A549 (cell line): ENCODE measurements at regions not wholly inside any gene's neighbourhood (a gene's known extent, or its start where the extent isn't known, plus 50 kb on each side); places are given as distances from the start of the nearest gene placed in this dataset.

Experiments used
- ATAC-seq, 2 experiments: fragments of 200-7000 bp in 1 of 2; fragments of >200 bp in 1 of 2; cut with Nextera tagmentation in 1 of 2; cut with Tn5 transposase in 1 of 2; 3 replicates each; pipeline versions ENCODE4 v1.8.0 to v1.9.1; 2018 to 2020; ENCODE audit warnings: mild to moderate bottlenecking in 1 of 2, moderate library complexity in 1 of 2
- CTCF ChIA-PET: fragments of 300-600 bp; sonication (Branson Sonifier 250); formaldehyde crosslinking; extraction: SDS; loops from one replicate; lab custom pipeline; 2021; ENCODE audit warnings: antibody characterized with exemption, inconsistent platforms; lab: Yijun Ruan, JAX
- POLR2A ChIA-PET: fragments of 350-600 bp; formaldehyde crosslinking; extraction: SDS; loops from one replicate; lab custom pipeline; 2021; ENCODE audit warnings: antibody characterized with exemption, inconsistent platforms; lab: Yijun Ruan, JAX
- DNase-seq, 2 experiments: peaks; one replicate each; pipeline versions ENCODE4 v3.0.0 to v3.0.0-alpha.2; 2011 to 2016; ENCODE audit warnings: low read depth in 1 of 2, low spot score in 1 of 2
- FAIRE-seq: peaks from 2 replicates; lab custom pipeline; 2011; peaks lifted over from hg19 to GRCh38; lab: Jason Lieb, UNC
- H3K27ac ChIP-seq, 2 experiments: fragments of >200 bp; sonication (Bioruptor Twin); formaldehyde crosslinking; 3 replicates each; pipeline ENCODE4 v1.5.1; 2016 to 2017
- H3K4me1 ChIP-seq: fragments of >200 bp; sonication (Bioruptor Twin); formaldehyde crosslinking; 3 replicates; pipeline ENCODE4 v1.6.1; 2016
- H3K4me2 ChIP-seq: fragments of >200 bp; sonication (Bioruptor Twin); formaldehyde crosslinking; 3 replicates; pipeline ENCODE4 v1.6.1; 2016
- H3K4me3 ChIP-seq: fragments of >200 bp; sonication (Bioruptor Twin); formaldehyde crosslinking; 3 replicates; pipeline ENCODE4 v1.5.1; 2016
- H3K9me3 ChIP-seq: fragments of >200 bp; sonication (Bioruptor Twin); formaldehyde crosslinking; 3 replicates; pipeline ENCODE4 v1.6.1; 2016
- CBX2 ChIP-seq: fragments of 200-600 bp; sonication (generic); IDR thresholded peaks from 2 replicates; pipeline ENCODE4 v1.6.1; 2016; ENCODE audit warnings: low read depth, mild to moderate bottlenecking, borderline replicate concordance
- CBX8 ChIP-seq: fragments of 200-600 bp; sonication (generic); IDR thresholded peaks from 2 replicates; pipeline ENCODE4 v1.6.1; 2016
- CEBPB ChIP-seq, 2 experiments: fragments of >200 bp in 1 of 2; sonication (Bioruptor Twin) in 1 of 2; formaldehyde crosslinking in 1 of 2; IDR thresholded peaks; 2 replicates each; pipeline ENCODE4 v1.6.1; 2012 to 2016
- CHD2 ChIP-seq: fragments of 150-350 bp; IDR thresholded peaks from 2 replicates; pipeline ENCODE4 v1.6.1; 2014; ENCODE audit warnings: low read length; ENCODE audit not compliant: partially characterized antibody
- EHMT2 ChIP-seq: fragments of 200-600 bp; sonication (generic); IDR thresholded peaks from 2 replicates; pipeline ENCODE4 v1.6.1; 2016; ENCODE audit warnings: antibody characterized with exemption, low read depth, mild to moderate bottlenecking, moderate library complexity
- ESRRA ChIP-seq: fragments of 150-350 bp; IDR thresholded peaks from 2 replicates; pipeline ENCODE4 v1.6.1; 2014; ENCODE audit warnings: mild to moderate bottlenecking, low read length, borderline replicate concordance
- FOSB ChIP-seq: fragments of 250-450 bp; sonication (Bioruptor Pico); IDR thresholded peaks from 2 replicates; pipeline ENCODE4 v1.5.0; 2020; ENCODE audit warnings: mild to moderate bottlenecking, moderate library complexity
- HDAC2 ChIP-seq: fragments of 200-600 bp; sonication (generic); IDR thresholded peaks from 2 replicates; pipeline ENCODE4 v1.6.1; 2016
- HEYL ChIP-seq: fragments of 250-450 bp; sonication (Bioruptor Pico); IDR thresholded peaks from 2 replicates; pipeline ENCODE4 v1.8.0; 2021; ENCODE audit warnings: mild to moderate bottlenecking, moderate library complexity
- HOXA7 ChIP-seq: fragments of 250-450 bp; sonication (Bioruptor Pico); IDR thresholded peaks from 2 replicates; pipeline ENCODE4 v1.5.0; 2020; ENCODE audit warnings: mild to moderate bottlenecking, moderate library complexity
- HOXB5 ChIP-seq: fragments of 250-450 bp; sonication (Bioruptor Pico); IDR thresholded peaks from 2 replicates; pipeline ENCODE4 v1.5.0; 2020; ENCODE audit warnings: mild to moderate bottlenecking, moderate library complexity
- JUNB ChIP-seq: fragments of >200 bp; sonication (Bioruptor Twin); formaldehyde crosslinking; IDR thresholded peaks from 2 replicates; pipeline ENCODE4 v1.6.1; 2016
- KDM5A ChIP-seq: fragments of 200-600 bp; sonication (generic); IDR thresholded peaks from 2 replicates; pipeline ENCODE4 v1.6.1; 2016; ENCODE audit warnings: antibody characterized with exemption, mild to moderate bottlenecking
- MAFK ChIP-seq: fragments of 450-650 bp; IDR thresholded peaks from 2 replicates; pipeline ENCODE4 v1.6.1; 2014; ENCODE audit not compliant: partially characterized antibody
- MAZ ChIP-seq: fragments of 150-350 bp; IDR thresholded peaks from 2 replicates; pipeline ENCODE4 v1.6.1; 2014; ENCODE audit warnings: antibody characterized with exemption, low read depth, low read length, borderline replicate concordance
- MYC ChIP-seq: IDR thresholded peaks from 2 replicates; pipeline ENCODE4 v1.6.1; 2012; ENCODE audit warnings: mild to moderate bottlenecking, inconsistent platforms, low read length, improper control_type of control experiment, borderline replicate concordance
- NFE2L2 ChIP-seq: fragments of 150-350 bp; conservative IDR thresholded peaks from 2 replicates; pipeline ENCODE4 v1.6.1; 2014; ENCODE audit warnings: low read length
- NPAS2 ChIP-seq: fragments of 250-450 bp; sonication (Bioruptor Pico); IDR thresholded peaks from 2 replicates; pipeline ENCODE4 v1.8.0; 2022; ENCODE audit warnings: mild to moderate bottlenecking, moderate library complexity, borderline replicate concordance
- PHF8 ChIP-seq: fragments of 200-600 bp; sonication (generic); IDR thresholded peaks from 2 replicates; pipeline ENCODE4 v1.6.1; 2016; ENCODE audit warnings: low read depth, mild to moderate bottlenecking, antibody characterized with exemption, moderate library complexity, borderline replicate concordance
- POLR2A ChIP-seq: IDR thresholded peaks from 2 replicates; pipeline ENCODE4 v1.6.1; 2012; ENCODE audit warnings: mild to moderate bottlenecking, low read length
- POLR2AphosphoS2 ChIP-seq: conservative IDR thresholded peaks from 2 replicates; pipeline ENCODE4 v1.6.1; 2012; ENCODE audit warnings: low read length, improper control_type of control experiment, inconsistent platforms
- RCOR1 ChIP-seq: fragments of 150-350 bp; IDR thresholded peaks from 2 replicates; pipeline ENCODE4 v1.6.1; 2014; ENCODE audit warnings: antibody characterized with exemption, low read length, low read depth
- RNF2 ChIP-seq: fragments of 200-600 bp; sonication (generic); IDR thresholded peaks from 2 replicates; pipeline ENCODE4 v1.6.1; 2016; ENCODE audit warnings: low read depth, mild to moderate bottlenecking, antibody characterized with exemption, moderate library complexity, borderline replicate concordance
- SMC3 ChIP-seq: fragments of >200 bp; sonication (Bioruptor Twin); formaldehyde crosslinking; IDR thresholded peaks from 3 replicates; pipeline ENCODE4 v1.6.1; 2018; ENCODE audit warnings: inconsistent platforms
- SREBF2 ChIP-seq: fragments of 450-650 bp; IDR thresholded peaks from 2 replicates; pipeline ENCODE4 v1.6.1; 2014; ENCODE audit warnings: mild to moderate bottlenecking, moderate library complexity
- TP53 ChIP-seq: fragments of 250-450 bp; sonication (Bioruptor Pico); IDR thresholded peaks from 2 replicates; pipeline ENCODE4 v1.5.0; 2021; ENCODE audit warnings: mild to moderate bottlenecking, moderate library complexity
- ZFP36 ChIP-seq: fragments of 450-650 bp; IDR thresholded peaks from 2 replicates; pipeline ENCODE4 v1.6.1; 2014; ENCODE audit warnings: borderline replicate concordance; ENCODE audit not compliant: partially characterized antibody
- ZNF302 ChIP-seq: fragments of 250-450 bp; sonication (Bioruptor Pico); IDR thresholded peaks from 2 replicates; pipeline ENCODE4 v1.9.0; 2021; ENCODE audit warnings: inconsistent platforms, mild to moderate bottlenecking, moderate library complexity
- WGBS: methylation state at CpG from one replicate; pipeline ENCODE4 v1.1.6; 2017; ENCODE audit errors: missing lambda C conversion rate; 5-methylcytosine and 5-hydroxymethylcytosine counted together
- TF ChIP-seq, protein P1 (sequence below): fragments of 250-450 bp; sonication (Bioruptor Pico); IDR thresholded peaks from 2 replicates; pipeline ENCODE4 v1.5.0; 2020; ENCODE audit warnings: low read depth, mild to moderate bottlenecking, moderate library complexity
- TF ChIP-seq, protein P2 (sequence below): IDR thresholded peaks from 2 replicates; pipeline ENCODE4 v1.6.1; 2012; ENCODE audit warnings: low read depth, borderline replicate concordance
- TF ChIP-seq, protein P3 (sequence below): fragments of 250-450 bp; sonication (Bioruptor Pico); IDR thresholded peaks from 2 replicates; pipeline ENCODE4 v1.5.0; 2021; ENCODE audit warnings: mild to moderate bottlenecking, moderate library complexity, borderline replicate concordance
- TF ChIP-seq, protein P4 (sequence below): fragments of >200 bp; sonication (Bioruptor Twin); formaldehyde crosslinking; IDR thresholded peaks from 3 replicates; pipeline ENCODE4 v1.6.1; 2016
- TF ChIP-seq, protein P5 (sequence below): IDR thresholded peaks from 2 replicates; pipeline ENCODE4 v1.6.1; 2012
- TF ChIP-seq, protein P6 (sequence below): fragments of >200 bp; sonication (Bioruptor Twin); formaldehyde crosslinking; IDR thresholded peaks from 3 replicates; pipeline ENCODE4 v1.5.1; 2016

DNA sequence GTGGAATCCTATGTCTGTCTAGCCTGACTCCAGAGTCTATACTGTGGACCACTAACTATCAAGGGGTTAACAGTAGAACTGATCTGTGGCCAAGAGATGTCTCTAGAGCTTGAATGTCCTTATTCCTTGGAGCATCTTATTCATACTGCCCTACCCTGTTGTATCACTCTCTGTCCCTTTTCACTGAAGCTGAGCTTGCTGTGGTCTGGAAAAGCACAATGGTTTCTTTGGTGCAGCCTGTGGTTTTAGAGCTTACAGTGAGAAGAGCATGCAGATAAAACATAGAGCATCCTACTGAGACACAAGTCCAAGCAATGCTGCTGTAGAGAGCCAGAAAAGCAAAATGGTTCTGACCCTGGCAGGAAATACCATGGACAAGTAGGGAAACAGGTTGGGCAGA lies 367.0 kb upstream of the ATP2B1 start:
- FAIRE-seq: no peak
- no peak for ATAC-seq
- Histone ChIP-seq H3K4me3 (no peak overlapping the region), H3K4me1 (no peaks in the 10 kb centered on the region), H3K27ac (no peak overlapping the region), H3K9me3 (no peaks in the 10 kb centered on the region), H3K4me2 (no peak overlapping the region)
- no peak for DNase-seq
- ChIA-PET POLR2A (no interaction called here), CTCF (no interaction called here)
- no peak for TF ChIP-seq NFE2L2
- no peak for TF ChIP-seq CBX2
- TF ChIP-seq, protein P1, sequence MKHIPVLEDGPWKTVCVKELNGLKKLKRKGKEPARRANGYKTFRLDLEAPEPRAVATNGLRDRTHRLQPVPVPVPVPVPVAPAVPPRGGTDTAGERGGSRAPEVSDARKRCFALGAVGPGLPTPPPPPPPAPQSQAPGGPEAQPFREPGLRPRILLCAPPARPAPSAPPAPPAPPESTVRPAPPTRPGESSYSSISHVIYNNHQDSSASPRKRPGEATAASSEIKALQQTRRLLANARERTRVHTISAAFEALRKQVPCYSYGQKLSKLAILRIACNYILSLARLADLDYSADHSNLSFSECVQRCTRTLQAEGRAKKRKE (CRISPR knock-in tag): no peak
- TF ChIP-seq, protein P2, sequence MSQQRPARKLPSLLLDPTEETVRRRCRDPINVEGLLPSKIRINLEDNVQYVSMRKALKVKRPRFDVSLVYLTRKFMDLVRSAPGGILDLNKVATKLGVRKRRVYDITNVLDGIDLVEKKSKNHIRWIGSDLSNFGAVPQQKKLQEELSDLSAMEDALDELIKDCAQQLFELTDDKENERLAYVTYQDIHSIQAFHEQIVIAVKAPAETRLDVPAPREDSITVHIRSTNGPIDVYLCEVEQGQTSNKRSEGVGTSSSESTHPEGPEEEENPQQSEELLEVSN: no peak
- TF ChIP-seq NPAS2 (CRISPR knock-in tag): no peak
- TF ChIP-seq FOSB (CRISPR knock-in tag): no peak
- no peak for TF ChIP-seq JUNB
- no peak for TF ChIP-seq HOXA7 (CRISPR knock-in tag)
- no peak for TF ChIP-seq CHD2
- TF ChIP-seq ESRRA: no peak
- no peak for TF ChIP-seq RNF2
- TF ChIP-seq, protein P3, sequence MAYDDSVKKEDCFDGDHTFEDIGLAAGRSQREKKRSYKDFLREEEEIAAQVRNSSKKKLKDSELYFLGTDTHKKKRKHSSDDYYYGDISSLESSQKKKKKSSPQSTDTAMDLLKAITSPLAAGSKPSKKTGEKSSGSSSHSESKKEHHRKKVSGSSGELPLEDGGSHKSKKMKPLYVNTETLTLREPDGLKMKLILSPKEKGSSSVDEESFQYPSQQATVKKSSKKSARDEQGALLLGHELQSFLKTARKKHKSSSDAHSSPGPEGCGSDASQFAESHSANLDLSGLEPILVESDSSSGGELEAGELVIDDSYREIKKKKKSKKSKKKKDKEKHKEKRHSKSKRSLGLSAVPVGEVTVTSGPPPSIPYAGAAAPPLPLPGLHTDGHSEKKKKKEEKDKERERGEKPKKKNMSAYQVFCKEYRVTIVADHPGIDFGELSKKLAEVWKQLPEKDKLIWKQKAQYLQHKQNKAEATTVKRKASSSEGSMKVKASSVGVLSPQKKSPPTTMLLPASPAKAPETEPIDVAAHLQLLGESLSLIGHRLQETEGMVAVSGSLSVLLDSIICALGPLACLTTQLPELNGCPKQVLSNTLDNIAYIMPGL (CRISPR knock-in tag): no peak
- no peak for TF ChIP-seq PHF8
- TF ChIP-seq SREBF2: no peak
- no peak for TF ChIP-seq CBX8
- no peak for TF ChIP-seq KDM5A
- no peak for TF ChIP-seq MAZ
- no peak for TF ChIP-seq HEYL (CRISPR knock-in tag)

DNA sequence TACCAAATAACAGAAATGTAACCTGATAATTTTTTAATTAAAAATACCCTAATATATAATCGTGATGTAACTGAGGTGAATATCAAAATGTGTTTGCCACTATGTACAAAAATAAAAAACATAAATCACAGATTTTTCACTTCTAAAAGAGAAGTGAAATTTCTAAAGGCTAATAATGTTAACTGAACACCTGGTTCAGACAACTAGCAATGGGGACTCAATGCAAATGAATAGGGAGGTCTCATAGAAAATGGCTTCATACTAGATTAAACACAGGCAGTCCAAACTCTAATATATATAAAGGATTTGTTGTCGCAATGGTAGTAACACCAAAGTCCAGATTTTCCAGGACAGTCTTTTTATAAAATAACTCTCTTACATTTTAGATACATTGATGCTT lies 365.4 kb upstream of the ATP2B1 start:
- 61% methylated on average over 2 of the region's 2 CpGs for WGBS
- no peaks in the 10 kb centered on the region for H3K4me1 ChIP-seq
- H3K9me3 ChIP-seq: no peaks in the 10 kb centered on the region
- no peak overlapping the region for H3K27ac ChIP-seq
- DNase-seq (no peak), ATAC-seq (no peak), FAIRE-seq (no peak)
- H3K4me2 ChIP-seq: no peak overlapping the region
- ChIA-PET CTCF (no interaction called here), POLR2A (no interaction called here)
- H3K4me3 ChIP-seq: no peak overlapping the region
- TF ChIP-seq, protein P4, sequence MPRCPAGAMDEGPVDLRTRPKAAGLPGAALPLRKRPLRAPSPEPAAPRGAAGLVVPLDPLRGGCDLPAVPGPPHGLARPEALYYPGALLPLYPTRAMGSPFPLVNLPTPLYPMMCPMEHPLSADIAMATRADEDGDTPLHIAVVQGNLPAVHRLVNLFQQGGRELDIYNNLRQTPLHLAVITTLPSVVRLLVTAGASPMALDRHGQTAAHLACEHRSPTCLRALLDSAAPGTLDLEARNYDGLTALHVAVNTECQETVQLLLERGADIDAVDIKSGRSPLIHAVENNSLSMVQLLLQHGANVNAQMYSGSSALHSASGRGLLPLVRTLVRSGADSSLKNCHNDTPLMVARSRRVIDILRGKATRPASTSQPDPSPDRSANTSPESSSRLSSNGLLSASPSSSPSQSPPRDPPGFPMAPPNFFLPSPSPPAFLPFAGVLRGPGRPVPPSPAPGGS: no peak
- TF ChIP-seq EHMT2: no peak
- TF ChIP-seq SMC3: no peak
- TF ChIP-seq CEBPB (IDR thresholded peaks at IDR 0.05): no peak
- TF ChIP-seq, protein P5, sequence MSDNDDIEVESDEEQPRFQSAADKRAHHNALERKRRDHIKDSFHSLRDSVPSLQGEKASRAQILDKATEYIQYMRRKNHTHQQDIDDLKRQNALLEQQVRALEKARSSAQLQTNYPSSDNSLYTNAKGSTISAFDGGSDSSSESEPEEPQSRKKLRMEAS: no peak
- TF ChIP-seq, protein P3 (CRISPR knock-in tag): no peak
- no peak for TF ChIP-seq MYC
- TF ChIP-seq ZFP36: no peak
- no peak for TF ChIP-seq ZNF302
- TF ChIP-seq HDAC2: no peak
- no peak for TF ChIP-seq MAFK
- no peak for TF ChIP-seq RCOR1
- TF ChIP-seq HOXB5: no peak
- TF ChIP-seq POLR2A: no peak
- TF ChIP-seq, protein P6, sequence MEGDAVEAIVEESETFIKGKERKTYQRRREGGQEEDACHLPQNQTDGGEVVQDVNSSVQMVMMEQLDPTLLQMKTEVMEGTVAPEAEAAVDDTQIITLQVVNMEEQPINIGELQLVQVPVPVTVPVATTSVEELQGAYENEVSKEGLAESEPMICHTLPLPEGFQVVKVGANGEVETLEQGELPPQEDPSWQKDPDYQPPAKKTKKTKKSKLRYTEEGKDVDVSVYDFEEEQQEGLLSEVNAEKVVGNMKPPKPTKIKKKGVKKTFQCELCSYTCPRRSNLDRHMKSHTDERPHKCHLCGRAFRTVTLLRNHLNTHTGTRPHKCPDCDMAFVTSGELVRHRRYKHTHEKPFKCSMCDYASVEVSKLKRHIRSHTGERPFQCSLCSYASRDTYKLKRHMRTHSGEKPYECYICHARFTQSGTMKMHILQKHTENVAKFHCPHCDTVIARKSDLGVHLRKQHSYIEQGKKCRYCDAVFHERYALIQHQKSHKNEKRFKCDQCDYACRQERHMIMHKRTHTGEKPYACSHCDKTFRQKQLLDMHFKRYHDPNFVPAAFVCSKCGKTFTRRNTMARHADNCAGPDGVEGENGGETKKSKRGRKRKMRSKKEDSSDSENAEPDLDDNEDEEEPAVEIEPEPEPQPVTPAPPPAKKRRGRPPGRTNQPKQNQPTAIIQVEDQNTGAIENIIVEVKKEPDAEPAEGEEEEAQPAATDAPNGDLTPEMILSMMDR: no peak
- TF ChIP-seq CBX8: no peak
- no peak for TF ChIP-seq POLR2AphosphoS2
- TF ChIP-seq TP53 (CRISPR knock-in tag): no peak
